HepG2 (cell line): ENCODE measurements at regions not wholly inside any gene's neighbourhood (a gene's known extent, or its start where the extent isn't known, plus 50 kb on each side); places are given as distances from the start of the nearest gene placed in this dataset.

Source experiments
- ATAC-seq: fragments of 200-7000 bp; cut with Tn5 transposase; 3 replicates; pipeline ENCODE4 v1.9.1; 2020; ENCODE audit warnings: mild to moderate bottlenecking, moderate library complexity
- BruUV-seq: library from RNA; stranded (reverse); fragments of 400-500 nt; replicated peaks from 2 replicates; lab custom pipeline; 2021; lab: Mats Ljungman, UMichigan
- CTCF ChIA-PET: fragments of 300-600 bp; formaldehyde crosslinking; extraction: SDS; loops from one replicate; lab custom pipeline; 2021; ENCODE audit warnings: low total read pairs, inconsistent platforms, low intra/inter-chr PET ratio; lab: Yijun Ruan, JAX
- POLR2A ChIA-PET: fragments of 350-600 bp; sonication (Branson Sonifier 250); formaldehyde crosslinking; loops from one replicate; lab custom pipeline; 2020; ENCODE audit warnings: antibody characterized with exemption, inconsistent platforms; lab: Yijun Ruan, JAX
- DNase-seq: peaks from one replicate; pipeline ENCODE4 v3.0.0-alpha.2; 2015; ENCODE audit warnings: low spot score
- FAIRE-seq: peaks from 3 replicates; lab custom pipeline; 2011; peaks lifted over from hg19 to GRCh38; lab: Jason Lieb, UNC
- H2AFZ ChIP-seq: one replicate; pipeline ENCODE4 v1.6.1; 2011; ENCODE audit warnings: low read length, inconsistent platforms
- H3K27ac ChIP-seq: fragments of 300-600 bp; 3 replicates; pipeline ENCODE4 v1.8.0; 2011; ENCODE audit warnings: mixed run types, mild to moderate bottlenecking, mixed read lengths, low read length, inconsistent platforms; ENCODE audit not compliant: insufficient read depth; ENCODE audit errors: extremely low read length
- H3K27me3 ChIP-seq, 2 experiments: fragments of 200-600 bp in 1 of 2; 2 replicates in 1 of 2; 3 replicates in 1 of 2; pipeline versions ENCODE4 v1.6.0 to v1.8.0; 2011; ENCODE audit warnings: low read length in 2 of 2, mild to moderate bottlenecking in 2 of 2, moderate library complexity in 2 of 2, inconsistent platforms in 1 of 2; ENCODE audit not compliant: insufficient read depth in 2 of 2, control insufficient read depth in 1 of 2
- H3K36me3 ChIP-seq, 2 experiments: fragments of 200-600 bp in 1 of 2; replicated peaks in 1 of 2; 2 replicates in 1 of 2; 3 replicates in 1 of 2; pipeline versions ENCODE4 v1.5.1 to v1.8.0; 2011; ENCODE audit warnings: low read length in 2 of 2, inconsistent platforms in 1 of 2; ENCODE audit not compliant: insufficient read depth in 2 of 2, control insufficient read depth in 1 of 2
- H3K4me1 ChIP-seq: 2 replicates; pipeline ENCODE4 v1.5.1; 2012; ENCODE audit warnings: low read length, inconsistent platforms; ENCODE audit not compliant: insufficient read depth
- H3K4me2 ChIP-seq: 2 replicates; pipeline ENCODE4 v1.6.0; 2011; ENCODE audit warnings: low read depth, low read length, inconsistent platforms
- H3K4me3 ChIP-seq, 3 experiments: fragments of 200-600 bp in 1 of 3; sonication (generic), shearing (Covaris generic) in 1 of 3; replicated peaks in 1 of 3; 2 replicates each; pipeline ENCODE4 v1.5.1; 2011 to 2016; ENCODE audit warnings: low read length in 3 of 3, inconsistent platforms in 2 of 3, low read depth in 2 of 3, mild to moderate bottlenecking in 2 of 3, control low read depth in 1 of 3, mixed read lengths in 1 of 3; ENCODE audit not compliant: insufficient read depth in 1 of 3
- H3K79me2 ChIP-seq: one replicate; pipeline ENCODE4 v1.6.1; 2011; ENCODE audit warnings: low read length, inconsistent platforms; ENCODE audit not compliant: insufficient read depth
- H3K9ac ChIP-seq: 2 replicates; pipeline ENCODE4 v1.6.0; 2011; ENCODE audit warnings: mild to moderate bottlenecking, low read depth, low read length, inconsistent platforms; ENCODE audit not compliant: insufficient read depth
- H3K9me3 ChIP-seq: 2 replicates; pipeline ENCODE4 v1.5.1; 2012; ENCODE audit warnings: mild to moderate bottlenecking, low read length
- H4K20me1 ChIP-seq: 2 replicates; pipeline ENCODE4 v1.6.0; 2011; ENCODE audit warnings: inconsistent platforms, mild to moderate bottlenecking, low read length, moderate library complexity; ENCODE audit not compliant: insufficient read depth
- AGO1 ChIP-seq: fragments of 200-400 bp; formaldehyde crosslinking; IDR thresholded peaks from 2 replicates; pipeline ENCODE4 v1.6.1; 2017; ENCODE audit warnings: mild to moderate bottlenecking, low read depth, low read length, moderate library complexity; ENCODE audit not compliant: poor library complexity, severe bottlenecking
- CTCF ChIP-seq: sonication (generic); formaldehyde crosslinking; IDR thresholded peaks from 2 replicates; pipeline ENCODE4 v1.5.0; 2020; ENCODE audit warnings: mild to moderate bottlenecking, missing genetic modification reagents, moderate library complexity
- ETV6 ChIP-seq: sonication (generic); formaldehyde crosslinking; conservative IDR thresholded peaks from 2 replicates; pipeline ENCODE4 v1.4.0; 2020; ENCODE audit warnings: missing genetic modification reagents
- MIXL1 ChIP-seq: IDR thresholded peaks from 2 replicates; pipeline ENCODE4 v1.6.1; 2016
- MNT ChIP-seq: fragments of 450-650 bp; IDR thresholded peaks from 2 replicates; pipeline ENCODE4 v1.6.1; 2016
- NRL ChIP-seq: sonication (generic); formaldehyde crosslinking; IDR thresholded peaks from 2 replicates; pipeline ENCODE4 v1.5.0; 2020; ENCODE audit warnings: missing genetic modification reagents, mild to moderate bottlenecking, moderate library complexity, borderline replicate concordance
- POLR2G ChIP-seq: fragments of 200-400 bp; formaldehyde crosslinking; IDR thresholded peaks from 2 replicates; pipeline ENCODE4 v1.6.1; 2018; ENCODE audit warnings: mild to moderate bottlenecking, low read depth, low read length, moderate library complexity
- RAD21 ChIP-seq: fragments of 450-650 bp; formaldehyde crosslinking; IDR thresholded peaks from 2 replicates; pipeline ENCODE4 v1.5.0; 2020; ENCODE audit warnings: mild to moderate bottlenecking
- TBL1XR1 ChIP-seq: fragments of 150-350 bp; IDR thresholded peaks from 2 replicates; pipeline ENCODE4 v1.6.1; 2014; ENCODE audit warnings: borderline replicate concordance, low read length; ENCODE audit not compliant: partially characterized antibody
- TEAD3 ChIP-seq: optimal IDR thresholded peaks from 2 replicates; pipeline ENCODE3; 2016; ENCODE audit warnings: borderline replicate concordance
- ZKSCAN5 ChIP-seq: sonication (generic); formaldehyde crosslinking; IDR thresholded peaks from 2 replicates; pipeline ENCODE4 v1.5.1; 2020; ENCODE audit warnings: mild to moderate bottlenecking, missing genetic modification reagents
- ZNF17 ChIP-seq: sonication (generic); formaldehyde crosslinking; IDR thresholded peaks from 2 replicates; pipeline ENCODE4 v1.5.0; 2020; ENCODE audit warnings: mild to moderate bottlenecking, missing genetic modification reagents
- ZNF264 ChIP-seq: sonication (generic); formaldehyde crosslinking; IDR thresholded peaks from 2 replicates; pipeline ENCODE4 v1.4.0; 2020; ENCODE audit warnings: missing genetic modification reagents
- ZNF7 ChIP-seq: IDR thresholded peaks from 2 replicates; pipeline ENCODE4 v1.6.1; 2016; ENCODE audit warnings: missing biosample characterization, missing genetic modification reagents
- WGBS: methylation state at CpG from one replicate; pipeline ENCODE4 v1.1.6; 2017; ENCODE audit warnings: low lambda C conversion rate; 5-methylcytosine and 5-hydroxymethylcytosine counted together
- in situ Hi-C: cut with HindIII; loops from 2 replicates; pipeline ENCODE4 v1.10.0; 2017; ENCODE audit warnings: low pct_unique_long_range_greater_than_20kb; ENCODE audit not compliant: extremely low pct_ligation_motif_present
- intact Hi-C: fragments of 100-400 bp; cut with micrococcal nuclease; formaldehyde crosslinking; loops from one replicate; pipeline ENCODE4 v1.10.0; 2022; ENCODE audit not compliant: unreplicated experiment
- TF ChIP-seq, protein P1 (sequence below): sonication (generic); formaldehyde crosslinking; IDR thresholded peaks from 2 replicates; pipeline ENCODE4 v1.4.0; 2020; ENCODE audit warnings: missing genetic modification reagents, mild to moderate bottlenecking, borderline replicate concordance

- CTCF ChIA-PET, result no interaction called here
- intact Hi-C loops (no loop called here), in situ Hi-C loops (no loop called here)
- Histone ChIP-seq H3K36me3 (no peaks in the 10 kb centered on the region), H3K27me3 (no peaks in the 10 kb centered on the region), H3K79me2 (no peaks in the 10 kb centered on the region), H3K9ac (no peak overlapping the region), H3K4me1 (no peaks in the 10 kb centered on the region), H3K9me3 (no peaks in the 10 kb centered on the region), H3K4me3 (no peak overlapping the region), H3K4me2 (no peak overlapping the region)
- DNase-seq (no peak), ATAC-seq (no peak)
- WGBS, result 59% methylated on average over 11 of the region's 11 CpGs
- TF ChIP-seq NRL (CRISPR knock-in tag) (no peak), TBL1XR1 (no peak), MNT (peak; percentile 94)
- TF ChIP-seq, all 625 proteins: peak for 1
- H2AFZ ChIP-seq, result no peak overlapping the region
- no peak for FAIRE-seq
- H3K27ac ChIP-seq, result no peak overlapping the region
- no peaks in the 10 kb centered on the region for H4K20me1 ChIP-seq
- BruUV-seq, result no TSS peak
- POLR2A ChIA-PET, result interaction anchor here (0.7 kb wide), 1 partner anchor 148 kb away, joined by 4 read pairs; no protein-coding TSS in a partner anchor
Observed at GRCh38 chr5:62780230-62780629, 201.6 kb downstream of the LRRC70 start.

- WGBS, result 20% methylated on average over 5 of the region's 5 CpGs
- no peak overlapping the region for H3K27ac ChIP-seq
- no peak overlapping the region for H2AFZ ChIP-seq
- no peak overlapping the region for H3K9ac ChIP-seq
- CTCF ChIA-PET, result interaction anchor here (1.1 to 1.5 kb wide), 3 partner anchors 59 to 335 kb away, joined by 4 to 28 read pairs (median 6); no protein-coding TSS in a partner anchor
- H3K79me2 ChIP-seq, result no peaks in the 10 kb centered on the region
- ATAC-seq (peak; percentile 95), FAIRE-seq (peak; percentile 73), DNase-seq (peak; percentile 64)
- H3K9me3 ChIP-seq, result no peaks in the 10 kb centered on the region
- no TSS peak for BruUV-seq
- H3K4me2 ChIP-seq, result no peak overlapping the region
- H3K4me3 ChIP-seq, result no peak overlapping the region
- POLR2A ChIA-PET, result no interaction called here
- in situ Hi-C loops, result loop anchor here (5.0 to 10.0 kb wide), 2 partner anchors 114 to 317 kb away; no protein-coding TSS in a partner anchor
- no peaks in the 10 kb centered on the region for H4K20me1 ChIP-seq
- no peaks in the 10 kb centered on the region for H3K36me3 ChIP-seq
- intact Hi-C loops, result loop anchor here (1.0 to 10.0 kb wide), 3 partner anchors 118 to 319 kb away; no protein-coding TSS in a partner anchor
- H3K27me3 ChIP-seq, result no peaks in the 10 kb centered on the region
- H3K4me1 ChIP-seq, result no peaks in the 10 kb centered on the region
- TF ChIP-seq RAD21 (CRISPR knock-in tag), result peak; percentile 46; the same call in 1 of the 2 replicates
- TF ChIP-seq ZNF264 (CRISPR knock-in tag), result no peak
- TF ChIP-seq ZKSCAN5 (CRISPR knock-in tag), result no peak
- no peak for TF ChIP-seq ZNF17 (CRISPR knock-in tag)
- no peak for TF ChIP-seq AGO1
- TF ChIP-seq ETV6 (CRISPR knock-in tag), result no peak
- TF ChIP-seq, protein P1, sequence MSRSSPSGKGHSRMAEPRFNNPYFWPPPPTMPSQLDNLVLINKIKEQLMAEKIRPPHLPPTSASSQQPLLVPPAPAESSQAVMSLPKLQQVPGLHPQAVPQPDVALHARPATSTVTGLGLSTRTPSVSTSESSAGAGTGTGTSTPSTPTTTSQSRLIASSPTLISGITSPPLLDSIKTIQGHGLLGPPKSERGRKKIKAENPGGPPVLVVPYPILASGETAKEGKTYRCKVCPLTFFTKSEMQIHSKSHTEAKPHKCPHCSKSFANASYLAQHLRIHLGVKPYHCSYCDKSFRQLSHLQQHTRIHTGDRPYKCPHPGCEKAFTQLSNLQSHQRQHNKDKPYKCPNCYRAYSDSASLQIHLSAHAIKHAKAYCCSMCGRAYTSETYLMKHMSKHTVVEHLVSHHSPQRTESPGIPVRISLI (CRISPR knock-in tag), result peak; percentile 20; the same call in 1 of the 2 replicates
- TF ChIP-seq MIXL1, result 0 out of 2 replicates have a peak, but pooled peaks have one; percentile 32
- no peak for TF ChIP-seq ZNF7
- TF ChIP-seq CTCF (CRISPR knock-in tag), result peak; percentile 78
- TF ChIP-seq TEAD3 (CRISPR knock-in tag), result peak; percentile 72
- no peak for TF ChIP-seq POLR2G
Observed at GRCh38 chr5:62779010-62779422, 200.4 kb downstream of the LRRC70 start.
